Sciatic nerve (tissue), 2 donors: ENCODE measurements at regions not wholly inside any gene's neighbourhood (a gene's known extent, or its start where the extent isn't known, plus 50 kb on each side); places are given as distances from the start of the nearest gene placed in this dataset.

Source experiments
- ATAC-seq: fragments of 200-7000 bp; cut with Tn5 transposase; one replicate; pipeline ENCODE4 v1.9.1; 2020; ENCODE audit warnings: mild to moderate bottlenecking, moderate library complexity
- DNase-seq: peaks from one replicate; pipeline ENCODE4 v3.0.0-alpha.2; 2020; ENCODE audit warnings: low spot score
- intact Hi-C: fragments of 100-400 bp; cut with DNase I; formaldehyde crosslinking; loops from one replicate; pipeline ENCODE4 v1.14.2; 2022
- donor health status: DM: no; HTN: no; CAD: no.
- donor health status: DM: no; HTN: no; CAD: no.

GRCh38 chr6:119590066-119590465, 240.5 kb upstream of the MAN1A1 start:
- DNase-seq = no peak
- no peak for ATAC-seq
- intact Hi-C loops = no loop called here

GRCh38 chr6:119587537-119587936, 238.0 kb upstream of the MAN1A1 start:
- ATAC-seq = no peak
- intact Hi-C loops = no loop called here
- no peak for DNase-seq

GRCh38 chr6:119586250-119586882, 236.8 kb upstream of the MAN1A1 start:
- intact Hi-C loops = no loop called here
- no peak for DNase-seq
- ATAC-seq = no peak

- DNase-seq = no peak
- intact Hi-C loops = no loop called here
- no peak for ATAC-seq
Measured at GRCh38 chr6:119584088-119584487, 234.5 kb upstream of the MAN1A1 start.

- DNase-seq = no peak
- intact Hi-C loops = no loop called here
- no peak for ATAC-seq
Measured at GRCh38 chr6:119581220-119581619, 231.7 kb upstream of the MAN1A1 start.

GRCh38 chr6:119575721-119576120, 226.2 kb upstream of the MAN1A1 start:
- ATAC-seq (no peak), DNase-seq (no peak)
- intact Hi-C loops = no loop called here

GRCh38 chr6:119568580-119568979, 219.0 kb upstream of the MAN1A1 start:
- DNase-seq (no peak), ATAC-seq (no peak)
- intact Hi-C loops = no loop called here

- DNase-seq (no peak), ATAC-seq (no peak)
- intact Hi-C loops = no loop called here
Measured at GRCh38 chr6:119566546-119567260, 217.1 kb upstream of the MAN1A1 start.

GRCh38 chr6:119565893-119566292, 216.3 kb upstream of the MAN1A1 start:
- intact Hi-C loops = no loop called here
- ATAC-seq (no peak), DNase-seq (no peak)

- no peak for ATAC-seq
- no peak for DNase-seq
- intact Hi-C loops = no loop called here
Measured at GRCh38 chr6:119562168-119562567, 212.6 kb upstream of the MAN1A1 start.

GRCh38 chr6:119559586-119559985, 210.0 kb upstream of the MAN1A1 start:
- no peak for ATAC-seq
- DNase-seq = no peak
- intact Hi-C loops = no loop called here

- intact Hi-C loops = no loop called here
- ATAC-seq (no peak), DNase-seq (no peak)
Measured at GRCh38 chr6:119557239-119557638, 207.7 kb upstream of the MAN1A1 start.

- no peak for DNase-seq
- intact Hi-C loops = no loop called here
- no peak for ATAC-seq
Measured at GRCh38 chr6:119552021-119552420, 202.5 kb upstream of the MAN1A1 start.

GRCh38 chr6:119547024-119547423, 197.5 kb upstream of the MAN1A1 start:
- ATAC-seq (no peak), DNase-seq (no peak)
- intact Hi-C loops = no loop called here

GRCh38 chr6:119545245-119545644, 195.7 kb upstream of the MAN1A1 start:
- intact Hi-C loops = no loop called here
- ATAC-seq (no peak), DNase-seq (no peak)

- DNase-seq = no peak
- intact Hi-C loops = no loop called here
- ATAC-seq = no peak
Measured at GRCh38 chr6:119544325-119545175, 195.0 kb upstream of the MAN1A1 start.

- ATAC-seq (no peak), DNase-seq (no peak)
- intact Hi-C loops = no loop called here
Measured at GRCh38 chr6:119543332-119543731, 193.8 kb upstream of the MAN1A1 start.

- no peak for DNase-seq
- ATAC-seq = no peak
- intact Hi-C loops = no loop called here
Measured at GRCh38 chr6:119542037-119542436, 192.5 kb upstream of the MAN1A1 start.

GRCh38 chr6:119541132-119541905, 191.8 kb upstream of the MAN1A1 start:
- intact Hi-C loops = no loop called here
- ATAC-seq = peak; percentile 86
- DNase-seq = no peak
